ENCODE measurements at regions not wholly inside any gene's neighbourhood (a gene's known extent, or its start where the extent isn't known, plus 50 kb on each side); places are given as distances from the start of the nearest gene placed in this dataset.
"Not testable (repeated sequence)": the region's sequence is repeated elsewhere in the genome, so short reads cannot be mapped to it uniquely, and the experiment has no call there.

DNA sequence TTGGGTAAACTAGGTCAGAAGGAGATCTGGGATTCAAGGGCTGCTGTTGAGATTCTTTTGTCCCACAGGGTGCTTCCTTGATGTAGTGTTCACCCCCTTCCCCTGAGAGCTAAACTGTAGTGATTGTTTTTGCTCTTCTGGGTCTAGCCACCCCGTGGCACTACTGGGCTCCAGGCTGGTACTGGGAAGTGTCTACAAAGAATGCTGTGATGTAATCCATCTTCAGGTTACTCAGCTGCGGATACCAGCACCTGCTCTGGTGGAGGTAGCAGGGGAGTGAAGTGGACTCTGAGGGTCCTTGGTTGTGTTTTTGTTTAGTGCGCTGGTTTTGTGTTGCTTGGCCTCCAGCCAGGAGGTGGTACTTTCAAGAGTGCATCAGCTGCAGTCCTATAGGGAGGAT is 365.5 kb downstream of the ZNF674 start:
- Histone ChIP-seq H3K4me3 (ENCODE audit: low read depth, low read length) (no peak overlapping the region), H3K4me1 (ENCODE audit: insufficient read depth) (no peaks in the 10 kb centered on the region), H3K36me3 (ENCODE audit: insufficient read depth) (no peaks in the 10 kb centered on the region), H3K27ac (ENCODE audit: low read depth) (no peak overlapping the region)
- DNase-seq (ENCODE audit: extremely low spot score) = no peak
- 90% methylated on average over 3 of the region's 3 CpGs for WGBS

- H3K4me3 ChIP-seq (ENCODE audit: low read depth, low read length) = no peak overlapping the region
- H3K4me1 ChIP-seq (ENCODE audit: insufficient read depth) = no peaks in the 10 kb centered on the region
- no peaks in the 10 kb centered on the region for H3K36me3 ChIP-seq (ENCODE audit: insufficient read depth)
- no peak for DNase-seq (ENCODE audit: extremely low spot score)
- H3K27ac ChIP-seq (ENCODE audit: low read depth) = no peak overlapping the region
- 69% methylated on average over 1 of the region's 1 CpG for WGBS
These were observed 366.5 kb downstream of the ZNF674 start for GRCh38 chrX:46178763-46179162.

DNA sequence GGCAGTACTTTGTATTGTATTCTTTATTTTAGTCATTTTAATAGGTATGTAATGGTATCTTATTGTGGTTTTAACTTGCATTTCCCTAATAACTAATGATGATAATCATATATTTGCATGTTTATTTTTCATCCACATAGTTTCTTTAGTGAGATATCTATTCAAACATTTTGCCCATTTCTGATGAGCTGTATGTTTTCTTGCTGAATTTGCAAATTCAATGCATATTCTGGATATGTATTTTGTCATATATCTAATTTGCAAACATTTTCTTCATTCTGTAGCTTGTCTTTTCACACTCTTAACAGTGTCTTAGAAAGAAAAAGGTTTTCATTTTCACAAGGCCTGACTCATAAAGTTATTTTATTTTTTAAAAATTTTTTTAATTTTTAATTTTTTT is 372.1 kb downstream of the ZNF674 start:
- H3K36me3 ChIP-seq (ENCODE audit: insufficient read depth) = no peaks in the 10 kb centered on the region
- H3K4me1 ChIP-seq (ENCODE audit: insufficient read depth) = no peaks in the 10 kb centered on the region

GRCh38 chrX:46171457-46171856 is 373.8 kb downstream of the ZNF674 start:
- not testable (repeated sequence) for DNase-seq (ENCODE audit: extremely low spot score); H3K36me3 ChIP-seq (ENCODE audit: insufficient read depth); H3K4me1 ChIP-seq (ENCODE audit: insufficient read depth); H3K4me3 ChIP-seq (ENCODE audit: low read depth, low read length); H3K27ac ChIP-seq (ENCODE audit: low read depth)
- WGBS = 96% methylated on average over 4 of the region's 4 CpGs

More for the DNA sequence above, 372.1 kb downstream of the ZNF674 start:
- Histone ChIP-seq H3K4me3 (ENCODE audit: low read depth, low read length) (no peak overlapping the region), H3K27ac (ENCODE audit: low read depth) (no peak overlapping the region)
- no peak for DNase-seq (ENCODE audit: extremely low spot score)

DNA sequence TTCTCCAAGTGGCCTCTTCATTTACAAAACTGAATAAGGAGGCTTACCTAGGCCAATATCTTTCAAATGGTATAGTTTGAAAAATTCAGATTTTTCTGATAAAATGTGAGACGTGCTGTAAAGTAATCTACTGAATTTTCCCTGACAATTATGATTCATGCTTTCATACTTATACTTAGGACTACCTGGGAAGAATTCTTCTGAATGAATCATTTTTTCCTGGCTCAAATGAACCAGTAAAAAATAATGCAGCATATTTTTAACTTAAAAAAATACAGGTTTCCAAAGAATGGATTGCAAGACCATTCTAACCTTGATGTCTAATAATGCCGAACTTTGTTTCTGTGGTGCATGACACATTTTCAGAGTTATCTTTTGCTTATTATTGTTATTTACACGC is 375.4 kb downstream of the ZNF674 start:
- Histone ChIP-seq H3K36me3 (ENCODE audit: insufficient read depth) (no peaks in the 10 kb centered on the region), H3K27ac (ENCODE audit: low read depth) (no peak overlapping the region), H3K4me1 (ENCODE audit: insufficient read depth) (no peaks in the 10 kb centered on the region), H3K4me3 (ENCODE audit: low read depth, low read length) (no peak overlapping the region)
- no peak for DNase-seq (ENCODE audit: extremely low spot score)
- WGBS = 79% methylated on average over 3 of the region's 3 CpGs

DNA sequence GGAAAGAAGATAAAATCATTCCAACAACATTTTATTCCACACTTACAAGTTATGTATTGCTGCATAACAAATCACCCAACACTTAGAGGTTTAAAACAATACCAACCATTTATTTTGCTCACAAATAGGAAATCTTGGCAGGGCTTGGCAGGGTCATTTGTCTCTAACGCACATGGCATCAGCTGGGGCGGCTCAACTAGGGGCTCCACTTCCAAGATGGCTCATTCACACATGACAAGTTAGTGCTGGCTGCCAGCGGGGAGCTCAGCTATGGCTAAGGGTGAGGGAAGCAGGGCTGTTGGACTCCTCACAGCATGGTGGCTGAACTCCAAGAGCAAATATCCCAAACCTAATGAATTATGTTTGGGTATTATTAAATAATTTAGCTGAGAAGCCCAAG is 377.0 kb downstream of the ZNF674 start:
- Histone ChIP-seq H3K4me1 (ENCODE audit: insufficient read depth) (no peaks in the 10 kb centered on the region), H3K4me3 (ENCODE audit: low read depth, low read length) (no peak overlapping the region), H3K27ac (ENCODE audit: low read depth) (no peak overlapping the region), H3K36me3 (ENCODE audit: insufficient read depth) (no peaks in the 10 kb centered on the region)
- no peak for DNase-seq (ENCODE audit: extremely low spot score)
- WGBS = 66% methylated on average over 3 of the region's 3 CpGs

DNA sequence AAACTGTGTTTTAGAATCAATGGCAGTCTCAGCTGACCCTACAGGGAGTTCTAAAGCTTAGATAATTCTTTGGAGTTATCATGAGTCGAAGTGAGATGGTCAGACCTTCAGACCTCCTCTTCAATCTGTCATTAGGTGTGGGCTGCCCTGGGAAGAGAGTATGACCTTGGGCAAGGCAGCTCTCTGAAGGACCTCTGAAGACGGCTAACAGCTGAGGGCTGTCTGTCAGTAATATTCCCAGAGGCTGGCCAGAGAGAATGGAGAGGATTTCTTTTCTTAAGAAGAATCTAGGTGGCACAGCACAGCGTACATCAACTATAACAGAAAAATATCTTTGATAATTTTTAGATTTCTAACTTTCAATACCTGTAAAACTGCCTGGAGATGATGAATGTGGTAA is 379.4 kb downstream of the ZNF674 start:
- no peak overlapping the region for H3K27ac ChIP-seq (ENCODE audit: low read depth)
- no peak overlapping the region for H3K4me3 ChIP-seq (ENCODE audit: low read depth, low read length)
- DNase-seq (ENCODE audit: extremely low spot score) = no peak
- no peaks in the 10 kb centered on the region for H3K4me1 ChIP-seq (ENCODE audit: insufficient read depth)
- 86% methylated on average over 3 of the region's 3 CpGs for WGBS
- no peaks in the 10 kb centered on the region for H3K36me3 ChIP-seq (ENCODE audit: insufficient read depth)

- Histone ChIP-seq H3K36me3 (ENCODE audit: insufficient read depth) (no peaks in the 10 kb centered on the region), H3K27ac (ENCODE audit: low read depth) (no peak overlapping the region), H3K4me3 (ENCODE audit: low read depth, low read length) (no peak overlapping the region), H3K4me1 (ENCODE audit: insufficient read depth) (no peaks in the 10 kb centered on the region)
- no peak for DNase-seq (ENCODE audit: extremely low spot score)
- WGBS = 65% methylated on average over 2 of the region's 2 CpGs
These were observed 379.8 kb downstream of the ZNF674 start for GRCh38 chrX:46165411-46165810.

DNA sequence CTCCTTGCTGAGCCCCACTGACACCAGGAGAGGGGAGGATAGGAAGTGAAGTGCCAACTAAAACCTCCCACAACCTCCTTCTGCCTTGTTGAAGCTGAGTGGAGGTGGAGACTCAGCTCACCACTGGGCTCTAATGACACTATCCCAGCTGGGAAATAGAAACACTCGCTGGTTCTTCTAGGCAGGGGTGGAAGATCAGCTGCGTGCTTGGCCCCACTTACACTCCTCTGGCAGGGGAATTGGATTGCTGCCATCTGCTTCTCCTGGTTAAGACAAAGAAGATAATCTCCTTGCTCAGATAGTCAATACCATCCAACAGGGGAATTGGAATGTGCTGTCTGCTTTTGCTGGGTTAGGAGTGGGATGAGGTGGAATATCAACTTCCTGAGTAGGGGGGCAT is 392.5 kb downstream of the ZNF674 start:
- 37% methylated on average over 2 of the region's 2 CpGs for WGBS
- H3K27ac ChIP-seq (ENCODE audit: low read depth) = no peak overlapping the region
- DNase-seq (ENCODE audit: extremely low spot score) = no peak
- H3K4me3 ChIP-seq (ENCODE audit: low read depth, low read length) = no peak overlapping the region
- H3K36me3 ChIP-seq (ENCODE audit: insufficient read depth) = no peaks in the 10 kb centered on the region
- H3K4me1 ChIP-seq (ENCODE audit: insufficient read depth) = peaks cover 1% of the 10 kb centered on the region

GRCh38 chrX:46151332-46151731 is 393.9 kb downstream of the ZNF674 start:
- not testable (repeated sequence) for DNase-seq (ENCODE audit: extremely low spot score); H3K4me1 ChIP-seq (ENCODE audit: insufficient read depth); H3K36me3 ChIP-seq (ENCODE audit: insufficient read depth); H3K4me3 ChIP-seq (ENCODE audit: low read depth, low read length); H3K27ac ChIP-seq (ENCODE audit: low read depth)
- 88% methylated on average over 4 of the region's 5 CpGs for WGBS

DNA sequence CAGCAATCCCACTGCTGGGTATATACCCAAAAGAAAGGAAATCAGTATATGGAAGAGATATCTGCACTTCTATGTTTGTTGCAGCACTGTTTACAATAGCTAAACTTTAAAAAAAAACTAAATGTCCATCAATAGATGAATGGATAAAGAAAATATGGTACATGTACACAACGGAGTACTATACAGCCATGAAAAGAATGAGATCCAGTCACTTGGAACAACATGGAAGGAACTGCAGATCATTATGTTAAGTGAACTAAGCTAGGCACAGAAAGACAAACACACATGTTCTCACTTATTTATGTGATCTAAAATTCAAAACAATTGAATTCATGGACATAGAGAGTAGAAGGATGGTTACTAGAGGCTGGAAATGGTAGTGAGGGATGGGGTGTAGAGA is 400.7 kb downstream of the ZNF674 start:
- WGBS = 96% methylated on average over 1 of the region's 1 CpG
- Histone ChIP-seq H3K27ac (ENCODE audit: low read depth) (no peak overlapping the region), H3K36me3 (ENCODE audit: insufficient read depth) (no peaks in the 10 kb centered on the region), H3K4me1 (ENCODE audit: insufficient read depth) (no peaks in the 10 kb centered on the region), H3K4me3 (ENCODE audit: low read depth, low read length) (no peak overlapping the region)
- no peak for DNase-seq (ENCODE audit: extremely low spot score)

- Histone ChIP-seq H3K4me1 (ENCODE audit: insufficient read depth) (no peaks in the 10 kb centered on the region), H3K27ac (ENCODE audit: low read depth) (no peak overlapping the region), H3K4me3 (ENCODE audit: low read depth, low read length) (no peak overlapping the region), H3K36me3 (ENCODE audit: insufficient read depth) (no peaks in the 10 kb centered on the region)
- no peak for DNase-seq (ENCODE audit: extremely low spot score)
- WGBS = 85% methylated on average over 2 of the region's 2 CpGs
These were observed 404.9 kb downstream of the ZNF674 start for GRCh38 chrX:46140272-46140671.

DNA sequence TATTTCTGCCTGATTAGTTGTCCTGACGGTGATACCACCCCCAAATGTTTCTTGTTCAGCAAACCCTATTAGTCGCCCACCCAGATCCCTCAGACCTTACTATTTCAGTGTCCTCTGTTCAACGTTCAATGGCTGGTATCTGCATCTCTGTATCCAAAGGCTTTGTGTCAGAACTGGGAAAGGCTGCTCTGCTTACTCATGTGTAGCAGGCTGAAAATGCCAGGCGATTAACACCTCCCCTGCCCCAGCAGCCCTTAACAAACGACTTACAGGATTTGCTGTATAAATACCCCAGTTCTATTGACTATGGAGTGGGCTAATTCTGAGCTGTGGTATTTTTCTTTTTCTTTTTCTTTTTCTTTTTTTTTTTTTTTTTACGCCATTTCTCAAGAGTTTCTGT is 415.0 kb downstream of the ZNF674 start:
- H3K4me3 ChIP-seq (ENCODE audit: low read depth, low read length) = no peak overlapping the region
- DNase-seq (ENCODE audit: extremely low spot score) = no peak
- 57% methylated on average over 6 of the region's 6 CpGs for WGBS

DNA sequence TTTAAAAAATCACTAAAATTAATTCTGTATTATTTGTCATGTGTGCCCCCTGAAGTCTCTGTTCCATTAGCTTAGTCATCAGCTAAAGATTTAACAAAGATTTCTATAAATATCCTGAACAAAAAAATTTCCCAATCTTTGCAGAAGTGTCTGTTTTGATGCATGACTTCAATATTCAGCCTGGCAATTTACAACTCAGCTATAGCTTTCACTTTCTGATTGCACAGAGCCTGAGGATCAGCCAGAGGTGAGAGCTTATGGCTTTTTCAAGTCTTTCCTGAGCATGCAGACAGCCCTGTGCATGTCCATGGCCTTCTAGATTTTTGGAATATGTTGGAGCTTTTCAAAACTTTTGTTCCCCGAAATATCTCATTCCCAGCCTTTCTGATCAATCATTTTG is 420.1 kb downstream of the ZNF674 start:
- Histone ChIP-seq H3K36me3 (ENCODE audit: insufficient read depth) (no peaks in the 10 kb centered on the region), H3K27ac (ENCODE audit: low read depth) (no peak overlapping the region), H3K4me1 (ENCODE audit: insufficient read depth) (no peaks in the 10 kb centered on the region), H3K4me3 (ENCODE audit: low read depth, low read length) (no peak overlapping the region)
- DNase-seq (ENCODE audit: extremely low spot score) = no peak
- 73% methylated on average over 1 of the region's 1 CpG for WGBS

More for the DNA sequence above, 415.0 kb downstream of the ZNF674 start:
- no peaks in the 10 kb centered on the region for H3K4me1 ChIP-seq (ENCODE audit: insufficient read depth)
- H3K27ac ChIP-seq (ENCODE audit: low read depth) = no peak overlapping the region
- H3K36me3 ChIP-seq (ENCODE audit: insufficient read depth) = no peaks in the 10 kb centered on the region

DNA sequence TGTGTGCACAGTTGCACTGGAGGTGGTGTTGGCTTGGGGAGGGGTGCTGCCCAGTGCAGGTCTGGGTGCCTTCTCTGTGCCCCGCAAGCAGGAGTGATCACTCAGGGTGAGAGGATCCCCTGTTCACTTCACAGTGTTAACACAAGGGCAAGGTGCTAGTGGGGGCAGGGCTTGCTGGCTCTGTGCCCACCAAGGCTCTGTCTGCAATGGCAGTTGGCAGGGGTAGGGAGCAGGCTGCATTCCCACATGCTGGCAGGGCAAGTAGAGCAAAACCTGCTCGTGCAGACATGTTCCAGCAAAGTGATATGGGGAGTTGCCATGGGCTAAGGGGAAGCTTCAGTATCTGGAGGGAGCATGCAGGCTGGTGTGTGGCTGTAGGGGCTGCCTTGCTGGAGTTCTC is 428.0 kb downstream of the ZNF674 start:
- no peaks in the 10 kb centered on the region for H3K4me1 ChIP-seq (ENCODE audit: insufficient read depth)
- no peak overlapping the region for H3K27ac ChIP-seq (ENCODE audit: low read depth)
- DNase-seq (ENCODE audit: extremely low spot score) = no peak
- WGBS = 77% methylated on average over 2 of the region's 2 CpGs
- no peak overlapping the region for H3K4me3 ChIP-seq (ENCODE audit: low read depth, low read length)
- H3K36me3 ChIP-seq (ENCODE audit: insufficient read depth) = no peaks in the 10 kb centered on the region
